ENCODE measurements at regions not wholly inside any gene's neighbourhood (a gene's known extent, or its start where the extent isn't known, plus 50 kb on each side); places are given as distances from the start of the nearest gene placed in this dataset.

DNA sequence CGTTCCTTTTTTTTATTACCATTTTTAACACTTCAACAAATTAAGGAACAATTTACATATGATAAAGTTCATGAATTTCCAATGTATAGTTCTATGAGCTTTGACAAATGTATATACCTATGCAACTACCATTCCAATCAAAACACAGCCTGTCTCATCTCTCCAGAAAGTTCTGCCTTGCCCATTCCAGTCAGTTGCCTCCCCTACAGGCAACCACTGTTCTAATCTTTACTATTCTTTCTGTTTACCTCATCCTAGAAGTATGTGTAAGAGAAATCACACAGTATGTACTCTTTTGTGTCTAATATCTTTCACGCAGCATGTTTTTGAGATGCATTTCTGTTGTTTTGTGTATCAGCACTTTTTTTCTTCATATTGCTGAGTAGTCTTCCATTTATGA is 224.9 kb downstream of the KIT start (continued):
- TF ChIP-seq ZNF433 (tag by site-specific recombination; IDR thresholded peaks at IDR 0.05; ENCODE audit: low read depth): no peak
- TF ChIP-seq ZNF571 (tag by site-specific recombination; IDR thresholded peaks at IDR 0.05): no peak
- no peak for TF ChIP-seq MYNN (tag by site-specific recombination; IDR thresholded peaks at IDR 0.05; ENCODE audit: borderline replicate concordance)

DNA sequence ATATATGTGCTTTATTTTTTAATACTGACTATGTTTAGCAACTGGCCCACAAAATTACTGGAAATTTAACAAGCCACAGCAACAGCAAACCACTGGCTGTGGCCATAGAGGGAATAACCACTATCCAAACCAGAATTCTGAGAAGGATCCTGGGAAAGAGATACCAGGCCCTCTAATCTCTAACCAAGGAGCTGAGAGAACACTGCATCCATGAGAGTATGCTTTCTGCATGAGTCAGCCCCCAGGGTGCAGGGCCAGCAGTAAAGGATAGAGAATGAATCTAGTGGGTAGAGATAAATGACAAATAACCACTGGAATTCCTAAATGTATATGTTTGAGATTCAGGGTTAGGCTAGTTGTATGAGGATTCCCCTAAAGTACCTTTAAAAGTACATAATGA is 221.8 kb downstream of the KIT start:
- Histone ChIP-seq H3K36me3 (ENCODE audit: control insufficient read depth in 2 of 2, insufficient read depth in 1 of 2, low read length in 2 of 2) (no peaks in the 10 kb centered on the region), H3K4me3 (ENCODE audit: low read depth, low read length) (no peak overlapping the region), H3K4me1 (ENCODE audit: control insufficient read depth, insufficient read depth, low read length) (no peaks in the 10 kb centered on the region), H3K9me3 (ENCODE audit: control insufficient read depth, insufficient read depth, low read depth, low read length) (no peaks in the 10 kb centered on the region), H3K27ac (ENCODE audit: extremely low read depth, low read depth, low read length) (no peak overlapping the region)
- CTCF ChIA-PET: interaction anchor here (0.6 kb wide), 1 partner anchor 93 kb away, joined by 4 read pairs; no protein-coding TSS in a partner anchor
- TF ChIP-seq ZNF19 (tag by site-specific recombination; IDR thresholded peaks at IDR 0.05; ENCODE audit: low read depth) (no peak), ZNF223 (tag by site-specific recombination; IDR thresholded peaks at IDR 0.05) (no peak), ZNF174 (tag by site-specific recombination; IDR thresholded peaks at IDR 0.05) (no peak), ZNF610 (tag by site-specific recombination; IDR thresholded peaks at IDR 0.05; ENCODE audit: borderline replicate concordance) (no peak), ZNF600 (tag by site-specific recombination; IDR thresholded peaks at IDR 0.05) (no peak), ZNF169 (tag by site-specific recombination; IDR thresholded peaks at IDR 0.05) (no peak), GLIS2 (tag by site-specific recombination; IDR thresholded peaks at IDR 0.05) (no peak), KLF10 (tag by site-specific recombination; IDR thresholded peaks at IDR 0.05) (no peak), ZFHX2 (tag by site-specific recombination; conservative IDR thresholded peaks at IDR 0.05) (no peak), ZNF404 (tag by site-specific recombination; IDR thresholded peaks at IDR 0.05) (no peak)
- TF ChIP-seq, protein P1, sequence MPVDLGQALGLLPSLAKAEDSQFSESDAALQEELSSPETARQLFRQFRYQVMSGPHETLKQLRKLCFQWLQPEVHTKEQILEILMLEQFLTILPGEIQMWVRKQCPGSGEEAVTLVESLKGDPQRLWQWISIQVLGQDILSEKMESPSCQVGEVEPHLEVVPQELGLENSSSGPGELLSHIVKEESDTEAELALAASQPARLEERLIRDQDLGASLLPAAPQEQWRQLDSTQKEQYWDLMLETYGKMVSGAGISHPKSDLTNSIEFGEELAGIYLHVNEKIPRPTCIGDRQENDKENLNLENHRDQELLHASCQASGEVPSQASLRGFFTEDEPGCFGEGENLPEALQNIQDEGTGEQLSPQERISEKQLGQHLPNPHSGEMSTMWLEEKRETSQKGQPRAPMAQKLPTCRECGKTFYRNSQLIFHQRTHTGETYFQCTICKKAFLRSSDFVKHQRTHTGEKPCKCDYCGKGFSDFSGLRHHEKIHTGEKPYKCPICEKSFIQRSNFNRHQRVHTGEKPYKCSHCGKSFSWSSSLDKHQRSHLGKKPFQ (tag by site-specific recombination; IDR thresholded peaks at IDR 0.05): no peak
- TF ChIP-seq, protein P2, sequence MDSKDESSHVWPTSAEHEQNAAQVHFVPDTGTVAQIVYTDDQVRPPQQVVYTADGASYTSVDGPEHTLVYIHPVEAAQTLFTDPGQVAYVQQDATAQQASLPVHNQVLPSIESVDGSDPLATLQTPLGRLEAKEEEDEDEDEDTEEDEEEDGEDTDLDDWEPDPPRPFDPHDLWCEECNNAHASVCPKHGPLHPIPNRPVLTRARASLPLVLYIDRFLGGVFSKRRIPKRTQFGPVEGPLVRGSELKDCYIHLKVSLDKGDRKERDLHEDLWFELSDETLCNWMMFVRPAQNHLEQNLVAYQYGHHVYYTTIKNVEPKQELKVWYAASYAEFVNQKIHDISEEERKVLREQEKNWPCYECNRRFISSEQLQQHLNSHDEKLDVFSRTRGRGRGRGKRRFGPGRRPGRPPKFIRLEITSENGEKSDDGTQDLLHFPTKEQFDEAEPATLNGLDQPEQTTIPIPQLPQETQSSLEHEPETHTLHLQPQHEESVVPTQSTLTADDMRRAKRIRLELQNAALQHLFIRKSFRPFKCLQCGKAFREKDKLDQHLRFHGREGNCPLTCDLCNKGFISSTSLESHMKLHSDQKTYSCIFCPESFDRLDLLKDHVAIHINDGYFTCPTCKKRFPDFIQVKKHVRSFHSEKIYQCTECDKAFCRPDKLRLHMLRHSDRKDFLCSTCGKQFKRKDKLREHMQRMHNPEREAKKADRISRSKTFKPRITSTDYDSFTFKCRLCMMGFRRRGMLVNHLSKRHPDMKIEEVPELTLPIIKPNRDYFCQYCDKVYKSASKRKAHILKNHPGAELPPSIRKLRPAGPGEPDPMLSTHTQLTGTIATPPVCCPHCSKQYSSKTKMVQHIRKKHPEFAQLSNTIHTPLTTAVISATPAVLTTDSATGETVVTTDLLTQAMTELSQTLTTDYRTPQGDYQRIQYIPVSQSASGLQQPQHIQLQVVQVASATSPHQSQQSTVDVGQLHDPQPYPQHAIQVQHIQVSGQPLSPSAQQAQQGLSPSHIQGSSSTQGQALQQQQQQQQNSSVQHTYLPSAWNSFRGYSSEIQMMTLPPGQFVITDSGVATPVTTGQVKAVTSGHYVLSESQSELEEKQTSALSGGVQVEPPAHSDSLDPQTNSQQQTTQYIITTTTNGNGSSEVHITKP (tag by site-specific recombination; IDR thresholded peaks at IDR 0.05): no peak
- TF ChIP-seq, protein P3, sequence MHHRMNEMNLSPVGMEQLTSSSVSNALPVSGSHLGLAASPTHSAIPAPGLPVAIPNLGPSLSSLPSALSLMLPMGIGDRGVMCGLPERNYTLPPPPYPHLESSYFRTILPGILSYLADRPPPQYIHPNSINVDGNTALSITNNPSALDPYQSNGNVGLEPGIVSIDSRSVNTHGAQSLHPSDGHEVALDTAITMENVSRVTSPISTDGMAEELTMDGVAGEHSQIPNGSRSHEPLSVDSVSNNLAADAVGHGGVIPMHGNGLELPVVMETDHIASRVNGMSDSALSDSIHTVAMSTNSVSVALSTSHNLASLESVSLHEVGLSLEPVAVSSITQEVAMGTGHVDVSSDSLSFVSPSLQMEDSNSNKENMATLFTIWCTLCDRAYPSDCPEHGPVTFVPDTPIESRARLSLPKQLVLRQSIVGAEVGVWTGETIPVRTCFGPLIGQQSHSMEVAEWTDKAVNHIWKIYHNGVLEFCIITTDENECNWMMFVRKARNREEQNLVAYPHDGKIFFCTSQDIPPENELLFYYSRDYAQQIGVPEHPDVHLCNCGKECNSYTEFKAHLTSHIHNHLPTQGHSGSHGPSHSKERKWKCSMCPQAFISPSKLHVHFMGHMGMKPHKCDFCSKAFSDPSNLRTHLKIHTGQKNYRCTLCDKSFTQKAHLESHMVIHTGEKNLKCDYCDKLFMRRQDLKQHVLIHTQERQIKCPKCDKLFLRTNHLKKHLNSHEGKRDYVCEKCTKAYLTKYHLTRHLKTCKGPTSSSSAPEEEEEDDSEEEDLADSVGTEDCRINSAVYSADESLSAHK (tag by site-specific recombination; IDR thresholded peaks at IDR 0.05): no peak
- POLR2A ChIA-PET: no interaction called here

DNA sequence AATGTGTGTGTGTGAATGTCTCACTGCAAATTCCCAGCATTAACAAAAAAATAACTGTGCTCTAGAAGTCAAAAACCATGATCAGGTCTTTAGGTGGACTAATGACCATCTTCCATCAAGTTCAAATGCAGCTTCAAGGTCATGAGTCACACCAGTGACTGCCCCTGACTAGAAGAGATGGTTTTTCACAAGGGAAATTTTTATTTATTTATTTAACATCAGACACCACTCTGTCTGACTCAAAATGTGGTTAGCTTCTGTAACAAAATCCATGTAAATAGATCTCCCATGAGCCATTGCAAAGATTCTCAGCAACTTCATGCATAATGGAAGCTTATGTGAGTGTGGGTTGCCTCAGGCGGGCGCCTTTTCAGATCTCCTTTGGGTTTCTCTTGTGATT is 219.2 kb downstream of the KIT start:
- ChIA-PET CTCF (no interaction called here), POLR2A (no interaction called here)
- Histone ChIP-seq H3K4me3 (ENCODE audit: low read depth, low read length) (no peak overlapping the region), H3K36me3 (ENCODE audit: control insufficient read depth in 2 of 2, insufficient read depth in 1 of 2, low read length in 2 of 2) (no peaks in the 10 kb centered on the region), H3K4me1 (ENCODE audit: control insufficient read depth, insufficient read depth, low read length) (no peaks in the 10 kb centered on the region), H3K9me3 (ENCODE audit: control insufficient read depth, insufficient read depth, low read depth, low read length) (no peaks in the 10 kb centered on the region), H3K27ac (ENCODE audit: extremely low read depth, low read depth, low read length) (no peak overlapping the region)
- no peak for TF ChIP-seq ZNF529 (tag by site-specific recombination; IDR thresholded peaks at IDR 0.05; ENCODE audit: insufficient replicate concordance)
- TF ChIP-seq SCRT1 (tag by site-specific recombination; IDR thresholded peaks at IDR 0.05; ENCODE audit: borderline replicate concordance): no peak
- no peak for TF ChIP-seq ZNF677 (tag by site-specific recombination; IDR thresholded peaks at IDR 0.05)
- no peak for TF ChIP-seq ZNF394 (tag by site-specific recombination; IDR thresholded peaks at IDR 0.05; ENCODE audit: borderline replicate concordance)
- TF ChIP-seq, protein P4, sequence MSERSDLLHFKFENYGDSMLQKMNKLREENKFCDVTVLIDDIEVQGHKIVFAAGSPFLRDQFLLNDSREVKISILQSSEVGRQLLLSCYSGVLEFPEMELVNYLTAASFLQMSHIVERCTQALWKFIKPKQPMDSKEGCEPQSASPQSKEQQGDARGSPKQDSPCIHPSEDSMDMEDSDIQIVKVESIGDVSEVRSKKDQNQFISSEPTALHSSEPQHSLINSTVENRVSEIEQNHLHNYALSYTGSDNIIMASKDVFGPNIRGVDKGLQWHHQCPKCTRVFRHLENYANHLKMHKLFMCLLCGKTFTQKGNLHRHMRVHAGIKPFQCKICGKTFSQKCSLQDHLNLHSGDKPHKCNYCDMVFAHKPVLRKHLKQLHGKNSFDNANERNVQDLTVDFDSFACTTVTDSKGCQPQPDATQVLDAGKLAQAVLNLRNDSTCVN (tag by site-specific recombination; optimal IDR thresholded peaks at IDR 0.05): no peak
- no peak for TF ChIP-seq ZNF660 (tag by site-specific recombination; IDR thresholded peaks at IDR 0.05)
- no peak for TF ChIP-seq ZNF341 (tag by site-specific recombination; IDR thresholded peaks at IDR 0.05; ENCODE audit: low read depth)
- no peak for TF ChIP-seq ZNF426 (tag by site-specific recombination; IDR thresholded peaks at IDR 0.05)
- TF ChIP-seq, protein P5, sequence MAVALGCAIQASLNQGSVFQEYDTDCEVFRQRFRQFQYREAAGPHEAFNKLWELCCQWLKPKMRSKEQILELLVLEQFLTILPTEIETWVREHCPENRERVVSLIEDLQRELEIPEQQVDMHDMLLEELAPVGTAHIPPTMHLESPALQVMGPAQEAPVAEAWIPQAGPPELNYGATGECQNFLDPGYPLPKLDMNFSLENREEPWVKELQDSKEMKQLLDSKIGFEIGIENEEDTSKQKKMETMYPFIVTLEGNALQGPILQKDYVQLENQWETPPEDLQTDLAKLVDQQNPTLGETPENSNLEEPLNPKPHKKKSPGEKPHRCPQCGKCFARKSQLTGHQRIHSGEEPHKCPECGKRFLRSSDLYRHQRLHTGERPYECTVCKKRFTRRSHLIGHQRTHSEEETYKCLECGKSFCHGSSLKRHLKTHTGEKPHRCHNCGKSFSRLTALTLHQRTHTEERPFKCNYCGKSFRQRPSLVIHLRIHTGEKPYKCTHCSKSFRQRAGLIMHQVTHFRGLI (tag by site-specific recombination; IDR thresholded peaks at IDR 0.05): no peak

Data from HEK293 (cell line).